SKM-1 treated with dmso at 0.1 percent for 144 hours (cell line): ENCODE measurements at regions not wholly inside any gene's neighbourhood (a gene's known extent, or its start where the extent isn't known, plus 50 kb on each side); places are given as distances from the start of the nearest gene placed in this dataset.

Source experiments
- DNase-seq: peaks from one replicate; lab custom pipeline; 2025; ENCODE audit not compliant: unreplicated experiment; lab: John Stamatoyannopoulos, UW

- DNase-seq: no peak
Observed at GRCh38 chr1:200253774-200254495, 155.9 kb downstream of the ZNF281 start.

DNA sequence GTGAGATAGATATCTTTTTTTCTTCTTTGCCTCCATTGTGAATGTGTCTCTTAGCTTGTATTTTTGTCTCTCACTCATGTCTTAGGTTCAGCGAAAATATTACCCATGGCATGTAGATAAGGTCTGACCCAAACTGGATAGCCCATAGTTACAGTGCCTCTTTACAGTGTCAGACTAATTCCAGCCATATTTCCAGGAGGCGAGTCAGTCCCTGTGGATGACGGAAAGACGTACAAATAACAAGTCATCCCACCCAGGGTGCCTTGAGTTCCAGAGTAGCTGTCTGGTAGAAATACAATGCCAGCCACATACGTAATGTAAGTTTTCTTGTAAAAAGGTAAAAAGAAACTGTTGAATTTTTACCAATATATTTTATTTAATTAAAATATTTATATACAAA lies 157.3 kb downstream of the ZNF281 start:
- no peak for DNase-seq

GRCh38 chr1:200250469-200250868 lies 159.4 kb downstream of the ZNF281 start:
- no peak for DNase-seq

DNA sequence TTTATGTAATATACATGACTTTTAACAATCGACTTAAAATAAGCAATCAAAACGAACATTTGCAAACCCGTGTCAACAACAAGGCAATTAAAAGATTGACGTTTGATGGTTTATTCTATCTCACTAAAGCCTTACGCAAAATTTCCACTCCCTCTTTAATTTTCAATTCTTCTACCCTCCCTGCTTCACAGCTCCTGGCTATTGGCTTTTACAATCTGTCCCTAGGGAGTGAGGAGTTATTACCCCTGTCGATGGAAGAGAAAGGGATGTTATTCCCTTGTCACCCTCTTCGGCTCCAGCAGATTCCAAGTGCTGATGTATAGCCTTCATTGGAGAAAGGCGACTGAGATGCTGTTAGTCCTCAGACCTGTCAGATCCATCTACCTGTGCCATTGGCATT lies 161.3 kb downstream of the ZNF281 start:
- no peak for DNase-seq

GRCh38 chr1:200247518-200247917 lies 162.3 kb downstream of the ZNF281 start:
- no peak for DNase-seq

DNA sequence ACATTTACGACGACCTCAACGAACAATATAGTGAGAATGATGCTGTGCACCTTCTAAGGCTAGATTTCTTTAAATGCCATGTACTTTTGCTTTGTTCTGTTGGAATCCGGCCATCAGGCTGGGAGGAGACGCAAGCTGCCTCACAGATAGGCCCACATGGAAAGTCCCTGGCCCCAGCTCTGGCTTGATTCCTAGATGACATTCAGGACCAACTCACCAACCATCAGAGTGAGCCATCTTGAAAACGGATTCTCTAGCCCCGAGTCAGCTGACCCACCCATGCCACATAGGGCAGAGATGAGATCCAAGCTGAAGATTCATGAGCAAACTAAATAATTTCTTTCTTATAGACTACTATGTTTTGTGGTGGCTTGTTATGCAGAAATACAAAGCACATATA lies 164.4 kb downstream of the ZNF281 start:
- no peak for DNase-seq

- DNase-seq: no peak
Observed at GRCh38 chr1:200243042-200243437, 166.8 kb downstream of the ZNF281 start.

DNA sequence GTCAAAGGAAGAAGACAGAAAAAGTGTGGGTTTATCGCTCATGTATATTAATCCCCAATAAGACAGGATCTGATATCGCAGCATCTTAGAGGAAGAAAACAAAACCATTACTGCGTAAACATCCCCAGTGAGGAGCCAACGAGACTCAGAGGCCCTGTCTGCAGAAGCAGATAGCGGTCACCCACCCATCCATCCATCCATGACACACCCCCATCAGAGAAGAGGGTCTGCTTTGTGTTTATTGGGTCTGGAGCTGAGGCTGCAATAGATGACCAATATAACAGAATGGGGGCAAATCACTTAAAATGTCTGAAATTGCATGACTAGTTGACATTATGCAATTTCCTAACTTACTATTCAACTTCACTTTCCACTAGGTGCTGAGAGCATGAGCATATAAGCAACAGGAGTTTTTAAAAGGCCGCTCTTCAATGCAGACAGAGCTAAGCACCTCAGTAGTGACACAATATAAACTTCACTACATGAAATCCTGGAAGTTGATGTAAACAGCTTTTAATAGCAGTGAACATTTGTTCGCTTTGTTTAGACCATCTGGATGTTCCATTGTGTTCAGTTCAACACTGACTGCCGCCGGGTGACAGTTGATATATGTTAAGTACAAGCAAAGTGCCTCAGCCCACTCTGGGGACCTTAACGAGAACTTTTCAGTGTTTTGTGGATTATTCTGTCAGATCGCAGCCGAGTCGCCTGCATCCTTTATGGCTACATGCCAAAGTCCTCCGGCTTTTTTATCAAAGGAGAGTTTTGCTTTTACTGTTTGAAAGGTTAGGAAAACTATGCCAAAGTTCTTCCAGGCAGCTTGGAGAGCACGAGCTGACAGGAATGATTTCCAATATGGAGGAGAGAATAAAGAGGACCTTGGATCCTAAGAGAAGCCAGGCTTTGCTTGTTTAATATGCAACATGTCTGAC lies 167.5 kb downstream of the ZNF281 start:
- no peak for DNase-seq

GRCh38 chr1:200240656-200241055 lies 169.2 kb downstream of the ZNF281 start:
- DNase-seq: no peak

DNA sequence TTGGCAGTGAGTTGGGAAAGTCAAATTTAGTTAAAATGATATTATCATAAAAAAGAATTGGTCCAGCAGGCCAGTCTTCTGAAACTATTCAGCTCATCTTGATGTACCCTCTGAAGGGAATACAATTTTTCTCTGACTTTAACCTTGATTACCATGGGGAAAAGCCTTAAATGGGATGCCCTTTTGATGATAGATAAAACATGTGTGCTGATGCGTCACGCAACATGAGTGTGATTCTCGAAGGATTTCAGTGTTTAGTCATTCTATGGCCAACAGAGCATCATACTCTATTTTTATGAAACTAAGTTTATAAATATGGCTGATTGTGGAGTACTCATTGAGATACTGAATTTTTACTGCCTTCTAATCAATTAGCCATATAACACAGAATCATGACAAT lies 171.5 kb downstream of the ZNF281 start:
- DNase-seq: no peak

DNA sequence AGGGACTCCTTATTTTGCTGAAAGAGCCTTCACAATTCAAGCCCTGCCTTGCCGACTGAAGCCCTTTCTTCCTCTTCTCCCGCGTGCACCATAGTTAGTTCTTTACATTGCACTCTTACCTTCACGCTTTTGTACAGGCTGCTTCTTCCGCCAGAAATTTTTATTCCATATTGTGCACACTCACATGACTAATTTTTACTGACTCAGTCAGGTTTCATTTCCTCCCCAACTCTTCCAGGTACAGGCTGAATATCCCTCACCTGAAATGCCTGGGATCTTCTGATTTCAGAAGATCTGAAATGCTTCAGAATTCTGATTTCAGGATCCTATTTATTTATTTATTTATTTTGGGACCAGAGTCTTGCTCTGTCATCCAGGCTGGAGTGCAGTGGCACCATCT lies 172.8 kb downstream of the ZNF281 start:
- DNase-seq: no peak

GRCh38 chr1:200234938-200235337 lies 174.9 kb downstream of the ZNF281 start:
- DNase-seq: no peak

DNA sequence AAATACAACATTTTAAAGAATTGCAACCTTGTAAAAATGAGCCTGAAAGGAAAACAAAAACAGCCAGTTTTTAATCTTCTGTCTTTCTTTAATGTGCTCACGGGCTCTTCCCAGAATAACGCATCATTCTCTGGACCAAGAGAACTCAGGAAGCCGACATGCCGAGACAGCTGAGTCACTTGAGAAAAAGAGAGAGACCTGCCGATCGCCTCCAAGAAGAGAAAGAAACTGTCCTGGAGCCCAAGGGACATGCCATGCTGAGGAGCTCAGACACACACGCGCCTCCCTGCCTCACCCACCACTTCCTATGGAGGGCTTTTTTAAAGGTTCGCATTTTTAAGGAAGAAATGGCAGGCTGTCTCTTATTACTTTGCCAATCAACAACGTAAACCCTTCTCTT lies 176.4 kb downstream of the ZNF281 start:
- DNase-seq: no peak

GRCh38 chr1:200231787-200232231 lies 178.0 kb downstream of the ZNF281 start:
- DNase-seq: no peak

DNA sequence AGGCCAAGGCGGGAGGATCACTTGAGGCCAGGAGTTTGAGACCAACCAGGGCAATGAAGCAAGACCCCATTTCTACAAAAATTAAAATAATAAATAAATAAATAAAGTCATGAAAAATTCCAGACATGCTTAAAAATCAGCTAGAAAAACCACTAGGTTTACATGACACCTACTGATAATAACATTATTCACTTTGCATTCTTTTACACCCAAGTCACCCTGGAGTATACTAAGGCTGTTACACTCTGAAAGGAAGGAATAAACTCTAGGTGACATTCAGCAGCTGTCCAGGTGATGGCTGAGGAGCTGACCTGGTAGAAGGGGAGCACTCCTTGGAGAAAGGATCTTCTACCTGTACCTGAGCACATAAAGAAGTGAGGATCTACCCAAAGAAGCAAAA lies 179.2 kb downstream of the ZNF281 start:
- DNase-seq: no peak

- no peak for DNase-seq
Observed at GRCh38 chr1:200228486-200228885, 181.3 kb downstream of the ZNF281 start.

- no peak for DNase-seq
Observed at GRCh38 chr1:200228081-200228480, 181.8 kb downstream of the ZNF281 start.
